ENCODE measurements at regions not wholly inside any gene's neighbourhood (a gene's known extent, or its start where the extent isn't known, plus 50 kb on each side); places are given as distances from the start of the nearest gene placed in this dataset.

DNA sequence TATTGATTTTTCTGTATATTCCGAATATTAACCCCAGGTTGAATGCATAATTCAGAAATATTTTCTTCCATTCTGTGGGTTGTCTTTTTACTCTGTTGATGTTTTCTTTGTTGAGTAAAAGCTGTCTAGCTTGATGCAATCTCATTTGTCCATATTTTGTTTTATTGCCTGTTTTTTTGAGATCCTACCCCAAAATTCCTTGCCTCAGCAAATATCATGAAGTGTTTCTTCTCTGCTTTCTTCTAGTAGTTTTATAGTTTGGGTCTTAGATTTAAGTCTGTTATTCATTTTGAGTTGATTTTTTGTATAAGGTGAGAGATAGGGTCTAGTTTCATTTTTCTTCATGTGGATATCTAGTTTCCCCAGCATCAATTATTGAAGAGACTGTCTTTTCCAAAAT lies 467.9 kb upstream of the GCFC2 start:
- TF ChIP-seq POLR2AphosphoS5 (IDR thresholded peaks at IDR 0.05; ENCODE audit: low read depth, low read length) (no peak), SIN3A (IDR thresholded peaks at IDR 0.05; ENCODE audit: borderline replicate concordance, low read depth, low read length) (no peak), GATA2 (CRISPR knock-in tag; IDR thresholded peaks at IDR 0.05) (no peak), NFIC (IDR thresholded peaks at IDR 0.05; ENCODE audit: borderline replicate concordance) (no peak), EP300 (IDR thresholded peaks at IDR 0.05; ENCODE audit: borderline replicate concordance in 1 of 2, low read depth in 1 of 2, low read length in 1 of 2) (no peak), CHD2 (IDR thresholded peaks at IDR 0.05; ENCODE audit: low read length, partially characterized antibody) (no peak), MEF2A (IDR thresholded peaks at IDR 0.05; ENCODE audit: borderline replicate concordance, low read depth) (no peak), NRF1 (IDR thresholded peaks at IDR 0.05; ENCODE audit: low read depth, low read length) (no peak), YY1 (IDR thresholded peaks at IDR 0.05; ENCODE audit: low read depth) (no peak)
- TF ChIP-seq, protein P1, sequence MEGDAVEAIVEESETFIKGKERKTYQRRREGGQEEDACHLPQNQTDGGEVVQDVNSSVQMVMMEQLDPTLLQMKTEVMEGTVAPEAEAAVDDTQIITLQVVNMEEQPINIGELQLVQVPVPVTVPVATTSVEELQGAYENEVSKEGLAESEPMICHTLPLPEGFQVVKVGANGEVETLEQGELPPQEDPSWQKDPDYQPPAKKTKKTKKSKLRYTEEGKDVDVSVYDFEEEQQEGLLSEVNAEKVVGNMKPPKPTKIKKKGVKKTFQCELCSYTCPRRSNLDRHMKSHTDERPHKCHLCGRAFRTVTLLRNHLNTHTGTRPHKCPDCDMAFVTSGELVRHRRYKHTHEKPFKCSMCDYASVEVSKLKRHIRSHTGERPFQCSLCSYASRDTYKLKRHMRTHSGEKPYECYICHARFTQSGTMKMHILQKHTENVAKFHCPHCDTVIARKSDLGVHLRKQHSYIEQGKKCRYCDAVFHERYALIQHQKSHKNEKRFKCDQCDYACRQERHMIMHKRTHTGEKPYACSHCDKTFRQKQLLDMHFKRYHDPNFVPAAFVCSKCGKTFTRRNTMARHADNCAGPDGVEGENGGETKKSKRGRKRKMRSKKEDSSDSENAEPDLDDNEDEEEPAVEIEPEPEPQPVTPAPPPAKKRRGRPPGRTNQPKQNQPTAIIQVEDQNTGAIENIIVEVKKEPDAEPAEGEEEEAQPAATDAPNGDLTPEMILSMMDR (IDR thresholded peaks at IDR 0.05): no peak
- TF ChIP-seq, protein P2, sequence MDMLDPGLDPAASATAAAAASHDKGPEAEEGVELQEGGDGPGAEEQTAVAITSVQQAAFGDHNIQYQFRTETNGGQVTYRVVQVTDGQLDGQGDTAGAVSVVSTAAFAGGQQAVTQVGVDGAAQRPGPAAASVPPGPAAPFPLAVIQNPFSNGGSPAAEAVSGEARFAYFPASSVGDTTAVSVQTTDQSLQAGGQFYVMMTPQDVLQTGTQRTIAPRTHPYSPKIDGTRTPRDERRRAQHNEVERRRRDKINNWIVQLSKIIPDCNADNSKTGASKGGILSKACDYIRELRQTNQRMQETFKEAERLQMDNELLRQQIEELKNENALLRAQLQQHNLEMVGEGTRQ (IDR thresholded peaks at IDR 0.05; ENCODE audit: borderline replicate concordance, low read depth, low read length): no peak
- TF ChIP-seq, protein P3, sequence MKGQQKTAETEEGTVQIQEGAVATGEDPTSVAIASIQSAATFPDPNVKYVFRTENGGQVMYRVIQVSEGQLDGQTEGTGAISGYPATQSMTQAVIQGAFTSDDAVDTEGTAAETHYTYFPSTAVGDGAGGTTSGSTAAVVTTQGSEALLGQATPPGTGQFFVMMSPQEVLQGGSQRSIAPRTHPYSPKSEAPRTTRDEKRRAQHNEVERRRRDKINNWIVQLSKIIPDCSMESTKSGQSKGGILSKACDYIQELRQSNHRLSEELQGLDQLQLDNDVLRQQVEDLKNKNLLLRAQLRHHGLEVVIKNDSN (IDR thresholded peaks at IDR 0.05; ENCODE audit: borderline replicate concordance, low read depth): no peak
